Fibroblast of lung (primary cell): ENCODE measurements at regions not wholly inside any gene's neighbourhood (a gene's known extent, or its start where the extent isn't known, plus 50 kb on each side); places are given as distances from the start of the nearest gene placed in this dataset.
"Not testable (repeated sequence)": the region's sequence is repeated elsewhere in the genome, so short reads cannot be mapped to it uniquely, and the experiment has no call there.

Source experiments
- DNase-seq, 2 donors: peaks; one replicate each; pipeline versions ENCODE4 v3.0.0 to v3.0.0-alpha.2; 2010; ENCODE audit warnings: low read depth in 2 of 2
- H2AFZ ChIP-seq: 2 replicates; pipeline ENCODE4 v1.5.1; 2012; ENCODE audit warnings: low read length, control low read depth, inconsistent platforms
- H3K27ac ChIP-seq: 2 replicates; pipeline ENCODE4 v1.5.1; 2011; ENCODE audit warnings: low read length, control low read depth; ENCODE audit not compliant: insufficient read depth
- H3K27me3 ChIP-seq: 2 replicates; pipeline ENCODE4 v1.5.1; 2011; ENCODE audit warnings: mild to moderate bottlenecking, low read length; ENCODE audit not compliant: control insufficient read depth, insufficient read depth
- H3K36me3 ChIP-seq: 2 replicates; pipeline ENCODE4 v1.5.1; 2011; ENCODE audit warnings: low read length; ENCODE audit not compliant: control insufficient read depth, insufficient read depth
- H3K4me1 ChIP-seq: 2 replicates; pipeline ENCODE4 v1.5.1; 2011; ENCODE audit warnings: low read length; ENCODE audit not compliant: control insufficient read depth, insufficient read depth; ENCODE audit errors: extremely low read depth
- H3K4me2 ChIP-seq: 2 replicates; pipeline ENCODE4 v1.5.1; 2011; ENCODE audit warnings: low read length, control low read depth; ENCODE audit not compliant: insufficient read depth; ENCODE audit errors: extremely low read depth
- H3K4me3 ChIP-seq, 4 experiments: fragments of 200-600 bp in 1 of 4; sonication (generic) in 1 of 4; replicated peaks in 1 of 4; 2 replicates each; pipeline ENCODE4 v1.5.1; 2011 to 2016; ENCODE audit warnings: low read length in 4 of 4, low read depth in 3 of 4, mild to moderate bottlenecking in 3 of 4, control low read depth in 2 of 4, inconsistent platforms in 1 of 4, mixed read lengths in 1 of 4; ENCODE audit not compliant: insufficient read depth in 1 of 4; ENCODE audit errors: control extremely low read depth in 1 of 4
- H3K79me2 ChIP-seq: 2 replicates; pipeline ENCODE4 v1.5.1; 2012; ENCODE audit warnings: mild to moderate bottlenecking, low read length, inconsistent platforms; ENCODE audit not compliant: control insufficient read depth, insufficient read depth
- H3K9ac ChIP-seq: 2 replicates; pipeline ENCODE4 v1.5.1; 2011; ENCODE audit warnings: mild to moderate bottlenecking, low read length, control low read depth; ENCODE audit not compliant: insufficient read depth
- H3K9me3 ChIP-seq: 2 replicates; pipeline ENCODE4 v1.5.1; 2012; ENCODE audit warnings: low read depth, low read length; ENCODE audit not compliant: control insufficient read depth, insufficient read depth
- H4K20me1 ChIP-seq: 2 replicates; pipeline ENCODE4 v1.5.1; 2011; ENCODE audit warnings: low read length; ENCODE audit not compliant: control insufficient read depth, insufficient read depth; ENCODE audit errors: extremely low read depth
- CTCF ChIP-seq, 2 donors: IDR thresholded peaks in 1 of 2; conservative IDR thresholded peaks in 1 of 2; 1 replicate in 1 of 2; 2 replicates in 1 of 2; pipeline ENCODE4 v1.5.1; 2011 to 2012; ENCODE audit warnings: low read length in 2 of 2, control low read depth in 1 of 2, inconsistent platforms in 1 of 2, low read depth in 1 of 2, mild to moderate bottlenecking in 1 of 2
- EZH2 ChIP-seq: IDR thresholded peaks from 2 replicates; pipeline ENCODE4 v1.5.1; 2012; ENCODE audit warnings: low read length, control low read depth, mild to moderate bottlenecking; ENCODE audit errors: missing control alignments

- TF ChIP-seq CTCF (conservative IDR thresholded peaks at IDR 0.05 in 1 of 2, IDR thresholded peaks at IDR 0.05 in 1 of 2; ENCODE audit: low read depth in 1 of 2, low read length in 2 of 2), result no peak
- no peak for TF ChIP-seq EZH2
- H3K4me2 ChIP-seq, result no peak overlapping the region
- no peaks in the 10 kb centered on the region for H4K20me1 ChIP-seq
- DNase-seq, result peak in 1 of 2 donors; percentile 36
- H3K27me3 ChIP-seq, result peaks cover 20% of the 10 kb centered on the region
- H3K4me3 ChIP-seq, result no peak overlapping the region
- no peaks in the 10 kb centered on the region for H3K9me3 ChIP-seq
- H2AFZ ChIP-seq, result no peak overlapping the region
- no peaks in the 10 kb centered on the region for H3K36me3 ChIP-seq
- H3K27ac ChIP-seq, result no peak overlapping the region
- H3K4me1 ChIP-seq, result no peaks in the 10 kb centered on the region
- no peaks in the 10 kb centered on the region for H3K79me2 ChIP-seq
- no peak overlapping the region for H3K9ac ChIP-seq
These were observed 57.1 kb downstream of the KCNC4 start for GRCh38 chr1:110267260-110267659.

GRCh38 chr1:110272045-110272444 is 61.9 kb downstream of the KCNC4 start:
- H3K36me3 ChIP-seq, result no peaks in the 10 kb centered on the region
- H3K27me3 ChIP-seq, result peaks cover 11% of the 10 kb centered on the region
- TF ChIP-seq CTCF (conservative IDR thresholded peaks at IDR 0.05 in 1 of 2, IDR thresholded peaks at IDR 0.05 in 1 of 2; ENCODE audit: low read depth in 1 of 2, low read length in 2 of 2) (no peak), EZH2 (no peak)
- no peak overlapping the region for H3K9ac ChIP-seq
- no peaks in the 10 kb centered on the region for H3K4me1 ChIP-seq
- no peak overlapping the region for H3K4me3 ChIP-seq
- no peak for DNase-seq
- no peak overlapping the region for H2AFZ ChIP-seq
- H3K9me3 ChIP-seq, result no peaks in the 10 kb centered on the region
- no peaks in the 10 kb centered on the region for H4K20me1 ChIP-seq
- no peak overlapping the region for H3K4me2 ChIP-seq
- H3K79me2 ChIP-seq, result no peaks in the 10 kb centered on the region
- H3K27ac ChIP-seq, result no peak overlapping the region

DNA sequence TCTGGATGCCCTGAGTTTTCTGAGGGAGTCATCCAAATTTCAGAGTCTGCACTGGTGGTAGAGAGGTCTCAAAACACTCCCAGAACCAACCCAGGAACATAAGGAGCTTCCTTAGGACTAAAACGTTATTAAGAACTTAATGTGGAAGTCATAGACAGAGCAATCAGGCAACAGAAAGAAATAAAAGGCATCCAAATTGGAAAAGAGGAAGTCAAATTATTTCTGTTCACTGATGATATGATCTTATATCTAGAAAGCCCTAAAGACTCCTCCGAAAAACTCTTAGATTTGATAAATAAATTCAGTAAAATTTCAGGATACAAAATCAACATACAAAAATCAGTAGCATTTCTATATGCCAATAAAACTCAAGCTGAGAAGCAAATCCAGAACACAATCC is 63.7 kb downstream of the KCNC4 start:
- not testable (repeated sequence) for H3K4me2 ChIP-seq, DNase-seq, H3K36me3 ChIP-seq, H2AFZ ChIP-seq, H3K27ac ChIP-seq, H3K79me2 ChIP-seq, H3K9me3 ChIP-seq, H3K9ac ChIP-seq, H4K20me1 ChIP-seq, H3K4me3 ChIP-seq, H3K4me1 ChIP-seq
- peaks cover 11% of the 10 kb centered on the region for H3K27me3 ChIP-seq
